ENCODE measurements at regions not wholly inside any gene's neighbourhood (a gene's known extent, or its start where the extent isn't known, plus 50 kb on each side); places are given as distances from the start of the nearest gene placed in this dataset.

DNA sequence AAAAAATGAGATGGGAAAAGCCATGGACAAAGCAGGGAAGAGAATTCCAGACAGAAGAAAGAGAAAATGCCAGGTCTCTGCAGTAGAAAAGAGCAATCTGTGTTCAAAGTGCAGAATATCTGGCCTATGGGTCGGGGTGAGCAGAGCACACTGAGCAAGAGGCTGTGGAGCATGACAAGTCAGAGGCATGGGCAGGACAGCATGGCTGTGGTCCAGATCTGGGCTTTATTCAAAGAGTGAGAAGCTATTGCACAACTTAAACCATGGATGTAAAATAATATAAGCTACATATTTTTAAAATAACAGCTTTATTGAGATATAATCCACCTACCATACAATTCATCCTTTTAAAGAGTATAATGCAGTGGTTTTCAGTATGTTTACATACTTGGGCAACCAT is 133.1 kb upstream of the SPDL1 start:
- BruUV-seq (replicated peaks) = no TSS peak
- no peak for FAIRE-seq
- no peaks in the 10 kb centered on the region for H3K36me3 ChIP-seq (ENCODE audit: control insufficient read depth in 2 of 2, extremely low read depth in 1 of 2, insufficient read depth in 2 of 2, low read length in 2 of 2)
- H3K27me3 ChIP-seq (ENCODE audit: control insufficient read depth in 2 of 2, insufficient read depth in 2 of 2, low read length in 2 of 2) = no peaks in the 10 kb centered on the region
- no peak overlapping the region for H3K9ac ChIP-seq (replicated peaks; ENCODE audit: extremely low read depth, insufficient read depth, low read length)
- no peak overlapping the region for H3K4me2 ChIP-seq (ENCODE audit: insufficient read depth, low read length)
- dilution Hi-C loops (cut with MboI; ENCODE audit: extremely low pct_ligation_motif_present, low sequenced_read_pairs) = no loop called here
- no peaks in the 10 kb centered on the region for H4K20me1 ChIP-seq (replicated peaks; ENCODE audit: control insufficient read depth, extremely low read depth, insufficient read depth, low read length)
- no peaks in the 10 kb centered on the region for H3K9me3 ChIP-seq (replicated peaks; ENCODE audit: control insufficient read depth, insufficient read depth, low read length)
- DNase-seq (ENCODE audit: low read depth, low spot score) = no peak
- H3K9me1 ChIP-seq (replicated peaks; ENCODE audit: control insufficient read depth, extremely low read depth, insufficient read depth, low read length) = no peaks in the 10 kb centered on the region
- intact Hi-C loops (cut with micrococcal nuclease) = no loop called here
- H3K79me2 ChIP-seq (ENCODE audit: control insufficient read depth, insufficient read depth, low read length) = no peaks in the 10 kb centered on the region
- ChIA-PET POLR2A (no interaction called here), CTCF (no interaction called here)
- no peak overlapping the region for H3K4me3 ChIP-seq (replicated peaks in 1 of 3; ENCODE audit: insufficient read depth in 1 of 3, low read depth in 1 of 3, low read length in 3 of 3)
- H2AFZ ChIP-seq (ENCODE audit: low read depth, low read length) = no peak overlapping the region
- H3K4me1 ChIP-seq (ENCODE audit: control insufficient read depth, extremely low read depth, insufficient read depth, low read length) = no peaks in the 10 kb centered on the region
- no peak overlapping the region for H3K27ac ChIP-seq (ENCODE audit: insufficient read depth, low read depth, low read length)
- TF ChIP-seq MYC (IDR thresholded peaks at IDR 0.05; ENCODE audit: low read depth, low read length) (no peak), POLR2AphosphoS5 (IDR thresholded peaks at IDR 0.05; ENCODE audit: insufficient read depth, low read depth, low read length) (no peak), POLR2A (IDR thresholded peaks at IDR 0.05; ENCODE audit: low read depth, low read length) (no peak), FOS (IDR thresholded peaks at IDR 0.05; ENCODE audit: borderline replicate concordance, insufficient read depth, low read length) (no peak), EZH2 (IDR thresholded peaks at IDR 0.05; ENCODE audit: borderline replicate concordance, low read depth, low read length, severe bottlenecking) (no peak), GATA2 (IDR thresholded peaks at IDR 0.05; ENCODE audit: insufficient read depth, insufficient read length, low read depth, low read length) (no peak), JUN (IDR thresholded peaks at IDR 0.05; ENCODE audit: borderline replicate concordance, insufficient read depth, insufficient read length, low read depth) (no peak), MAX (IDR thresholded peaks at IDR 0.05; ENCODE audit: insufficient read depth, insufficient read length) (no peak)
- TF ChIP-seq, protein P1, sequence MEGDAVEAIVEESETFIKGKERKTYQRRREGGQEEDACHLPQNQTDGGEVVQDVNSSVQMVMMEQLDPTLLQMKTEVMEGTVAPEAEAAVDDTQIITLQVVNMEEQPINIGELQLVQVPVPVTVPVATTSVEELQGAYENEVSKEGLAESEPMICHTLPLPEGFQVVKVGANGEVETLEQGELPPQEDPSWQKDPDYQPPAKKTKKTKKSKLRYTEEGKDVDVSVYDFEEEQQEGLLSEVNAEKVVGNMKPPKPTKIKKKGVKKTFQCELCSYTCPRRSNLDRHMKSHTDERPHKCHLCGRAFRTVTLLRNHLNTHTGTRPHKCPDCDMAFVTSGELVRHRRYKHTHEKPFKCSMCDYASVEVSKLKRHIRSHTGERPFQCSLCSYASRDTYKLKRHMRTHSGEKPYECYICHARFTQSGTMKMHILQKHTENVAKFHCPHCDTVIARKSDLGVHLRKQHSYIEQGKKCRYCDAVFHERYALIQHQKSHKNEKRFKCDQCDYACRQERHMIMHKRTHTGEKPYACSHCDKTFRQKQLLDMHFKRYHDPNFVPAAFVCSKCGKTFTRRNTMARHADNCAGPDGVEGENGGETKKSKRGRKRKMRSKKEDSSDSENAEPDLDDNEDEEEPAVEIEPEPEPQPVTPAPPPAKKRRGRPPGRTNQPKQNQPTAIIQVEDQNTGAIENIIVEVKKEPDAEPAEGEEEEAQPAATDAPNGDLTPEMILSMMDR (IDR thresholded peaks at IDR 0.05; ENCODE audit: extremely low read depth in 1 of 2, insufficient read depth in 1 of 2, low read depth in 1 of 2, low read length in 2 of 2) = no peak

All from endothelial cell of umbilical vein (primary cell).